ENCODE measurements at regions not wholly inside any gene's neighbourhood (a gene's known extent, or its start where the extent isn't known, plus 50 kb on each side); places are given as distances from the start of the nearest gene placed in this dataset.

DNA sequence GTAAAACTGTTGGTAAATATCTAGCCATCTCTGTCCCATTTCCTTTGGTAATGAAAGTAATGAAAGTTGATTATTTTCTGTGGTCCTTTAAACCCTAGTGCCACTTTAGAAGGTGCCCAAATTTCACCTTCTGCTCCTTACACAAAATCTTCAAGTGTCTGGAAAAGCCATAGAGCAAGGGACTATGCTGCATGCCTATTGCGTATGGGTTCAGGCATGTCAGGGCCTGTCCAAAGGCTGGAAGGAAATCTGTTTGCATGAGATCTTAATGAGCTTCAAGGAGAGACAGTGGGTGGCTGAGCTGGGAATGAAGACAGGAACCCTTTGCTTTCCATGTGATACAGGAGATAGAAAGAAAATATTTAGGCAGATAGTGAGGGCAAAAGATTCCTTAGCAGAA lies 66.6 kb upstream of the CCN6 start:
- no peak for DNase-seq

DNA sequence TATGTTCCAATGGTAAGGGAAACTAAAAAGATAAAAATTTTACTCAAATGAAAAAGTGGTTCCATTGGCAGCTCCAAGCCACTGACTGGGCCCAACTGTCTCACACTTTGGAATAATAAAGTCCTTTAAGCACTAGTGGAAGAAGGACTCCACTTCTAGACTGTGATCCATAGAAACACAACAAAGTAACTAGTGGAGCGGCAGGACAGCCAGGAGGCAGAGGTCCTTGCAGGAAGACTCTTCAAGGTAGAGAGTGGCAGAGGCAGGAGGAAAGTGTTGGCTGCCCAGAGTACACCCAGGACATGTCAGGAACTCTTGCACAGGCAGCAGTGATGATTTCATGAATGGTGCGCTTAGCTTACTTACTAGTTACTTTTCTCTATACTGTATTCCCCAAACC lies 65.0 kb upstream of the CCN6 start:
- DNase-seq, result no peak

DNA sequence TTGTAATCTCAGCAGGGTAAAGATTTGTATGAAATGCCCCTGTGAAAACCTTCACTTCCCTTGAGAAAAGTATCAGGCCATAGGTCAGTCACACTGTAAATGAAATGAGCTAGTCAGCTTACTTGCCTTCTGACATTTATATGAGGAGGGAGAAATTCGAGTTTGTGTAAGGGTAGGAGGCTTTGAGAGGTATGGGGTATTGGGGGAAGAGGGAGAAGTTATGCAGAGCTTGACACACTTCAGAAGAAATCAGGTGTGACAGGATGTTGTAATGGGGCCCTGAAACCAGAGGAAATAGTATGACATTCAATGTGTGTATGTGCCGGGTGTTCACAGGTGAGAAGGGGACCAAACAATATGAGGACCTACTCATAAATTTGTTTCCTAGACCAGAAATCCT lies 64.2 kb upstream of the CCN6 start:
- DNase-seq, result no peak

DNA sequence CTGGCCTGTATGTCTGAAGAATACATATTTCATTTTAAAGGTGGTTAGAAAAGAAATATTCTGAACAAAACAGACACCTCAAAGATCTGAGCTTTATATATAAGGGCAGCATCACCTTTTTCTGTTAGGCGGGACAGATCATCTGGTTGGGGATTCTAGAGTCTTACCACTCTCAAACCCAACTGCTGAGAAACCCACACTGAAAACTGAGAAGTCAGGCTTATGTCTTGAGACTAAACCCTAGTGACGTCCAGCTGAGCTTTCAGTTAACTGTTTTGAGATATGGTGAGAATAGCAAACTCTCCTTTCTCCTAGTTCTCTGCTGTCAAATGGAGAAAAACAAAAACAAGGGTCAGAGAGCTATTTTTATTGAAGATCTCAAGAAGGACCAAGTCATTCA lies 63.7 kb upstream of the CCN6 start:
- DNase-seq, result no peak

DNA sequence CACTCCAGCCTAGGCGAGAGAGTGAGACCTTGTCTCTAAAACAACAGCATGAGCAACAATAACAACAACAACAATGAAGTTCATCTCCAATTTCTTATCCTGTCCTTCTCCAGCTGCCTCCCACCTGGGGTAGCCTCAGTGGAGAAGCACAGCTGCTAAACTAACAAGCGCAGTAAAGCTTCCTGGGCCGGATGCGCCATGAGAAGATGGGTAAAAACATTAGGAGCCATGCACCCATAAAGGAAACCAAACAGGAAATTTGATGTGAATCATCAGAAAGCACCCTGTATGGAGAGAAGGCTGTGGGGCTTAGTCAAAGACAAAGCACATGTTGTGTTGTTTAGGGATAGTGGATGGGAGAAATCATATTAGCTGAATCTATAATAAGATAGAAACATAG lies 61.1 kb upstream of the CCN6 start:
- DNase-seq, result peak; percentile 66 to 70

- DNase-seq, result no peak
Observed at GRCh38 chr6:111993342-111993741, 60.6 kb upstream of the CCN6 start.

DNA sequence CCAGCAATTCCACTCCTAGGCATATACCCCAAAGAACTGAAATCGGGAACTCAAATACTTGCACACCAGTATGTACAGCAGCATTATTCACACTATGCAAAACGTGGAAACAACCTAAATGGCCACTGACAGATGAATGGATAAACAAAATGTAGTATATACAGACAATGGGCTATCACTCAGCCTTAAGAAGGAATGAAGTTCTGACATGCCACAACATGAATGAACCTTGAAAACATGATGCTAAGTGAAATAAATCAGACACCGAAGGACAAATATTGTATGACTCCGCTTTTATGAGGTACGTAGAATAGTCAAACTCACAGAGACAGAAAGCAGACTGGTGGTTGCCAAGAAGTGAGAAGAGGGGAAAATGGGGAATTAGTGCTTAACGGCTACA lies 59.1 kb upstream of the CCN6 start:
- no peak for DNase-seq

DNA sequence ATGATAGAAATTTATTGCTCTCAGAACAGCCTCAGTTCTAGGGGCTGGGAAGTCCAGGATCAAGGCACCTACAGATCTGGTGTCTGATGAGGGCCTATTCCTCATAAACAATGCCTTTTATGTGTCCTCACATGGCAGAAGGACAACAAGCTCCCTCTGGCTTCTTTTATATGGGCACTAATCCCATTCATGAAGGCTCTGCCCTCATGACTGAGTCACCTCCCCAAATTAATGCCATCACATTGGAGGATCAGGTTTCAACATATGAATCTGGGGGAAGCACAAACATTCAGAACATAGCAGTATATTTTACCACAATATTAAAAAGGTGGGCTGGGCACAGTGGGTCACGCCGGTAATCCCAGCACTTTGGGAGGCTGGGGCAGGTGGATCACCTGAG lies 58.5 kb upstream of the CCN6 start:
- no peak for DNase-seq

- no peak for DNase-seq
Observed at GRCh38 chr6:111996144-111996865, 57.6 kb upstream of the CCN6 start.

DNA sequence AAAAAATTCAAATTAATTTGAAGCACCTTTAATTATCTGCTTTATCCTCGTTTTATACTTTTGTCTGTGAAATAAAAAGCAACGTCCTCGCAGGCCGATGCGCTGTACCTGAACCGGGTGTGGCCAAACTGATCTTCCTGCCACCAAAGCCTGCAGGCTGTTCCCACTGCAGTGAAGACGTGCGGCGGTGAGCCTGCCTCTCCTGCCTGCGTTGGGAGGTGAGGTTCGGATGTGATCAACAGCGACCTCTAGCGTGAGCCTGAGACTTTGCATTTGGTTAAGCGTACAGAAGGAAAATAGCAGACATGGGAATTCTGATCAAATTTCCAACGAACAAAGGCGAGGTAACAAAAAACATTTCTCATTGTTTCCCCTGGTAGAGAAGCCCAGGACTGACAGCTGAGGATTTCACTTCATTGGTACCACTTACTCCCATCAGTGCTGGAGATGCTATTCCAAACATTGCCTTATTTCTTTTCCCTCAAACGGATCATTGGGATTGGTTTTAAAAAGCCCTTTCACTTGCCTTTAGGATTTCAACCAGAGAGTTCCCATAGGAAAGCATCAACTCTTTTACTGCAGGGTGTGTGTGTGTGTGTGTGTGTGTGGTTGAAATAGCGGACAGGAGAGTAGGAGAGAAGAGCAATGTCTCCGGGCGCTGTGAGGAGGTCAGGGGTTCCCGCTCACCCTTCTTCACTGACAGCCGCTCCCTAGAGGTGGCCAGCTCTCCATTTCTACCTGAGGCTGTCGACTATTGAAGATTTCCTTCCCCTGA lies 56.6 kb upstream of the CCN6 start:
- peak; percentile 78 to 84 for DNase-seq

DNA sequence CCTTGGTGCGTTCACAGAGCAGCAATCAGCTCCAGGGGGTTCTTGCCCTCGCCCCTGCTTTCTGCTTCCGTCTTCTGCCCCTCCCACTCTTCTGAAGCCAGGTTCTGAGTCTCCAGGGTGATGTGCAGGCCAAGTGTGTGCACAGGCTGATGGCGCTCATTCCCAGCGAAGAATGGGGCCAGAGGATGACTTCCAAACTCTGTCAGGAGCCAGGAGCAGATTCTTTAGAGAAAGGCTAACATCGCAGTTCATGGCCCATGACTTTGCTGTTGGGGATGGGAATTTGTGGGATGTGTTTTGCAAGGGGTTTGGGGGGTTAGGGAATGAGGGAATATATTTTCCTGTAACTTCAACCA lies 56.1 kb upstream of the CCN6 start:
- no peak for DNase-seq

DNA sequence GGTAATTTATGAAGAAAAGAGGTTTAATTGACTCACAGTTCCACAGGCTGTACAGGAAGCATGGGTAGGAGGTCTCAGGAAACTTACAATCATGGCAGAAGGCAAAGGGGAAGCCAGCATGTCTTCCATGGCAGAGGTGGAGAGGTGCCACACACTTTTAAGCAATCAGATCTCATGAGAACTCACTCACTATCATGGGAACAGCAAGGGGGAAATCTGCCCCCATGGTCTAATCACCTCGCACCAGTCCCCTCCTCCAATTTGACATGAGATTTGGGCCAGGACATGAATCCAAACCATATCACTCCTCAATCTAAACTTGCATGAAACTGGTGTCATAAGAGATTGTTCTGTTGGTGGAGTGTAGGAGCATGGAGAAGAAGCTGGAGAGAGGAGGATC lies 51.6 kb upstream of the CCN6 start:
- DNase-seq, result no peak
